Inflammatory macrophage treated with lipopolysaccharide for 1 hour (primary cell): ENCODE measurements at regions not wholly inside any gene's neighbourhood (a gene's known extent, or its start where the extent isn't known, plus 50 kb on each side); places are given as distances from the start of the nearest gene placed in this dataset.

Source experiments
- DNase-seq, 2 donors: peaks; one replicate each; pipeline ENCODE4 v3.0.0-alpha.2; 2020 to 2022

GRCh38 chr16:61313931-61314330, 722.3 kb downstream of the CDH8 start:
- DNase-seq, result no peak

GRCh38 chr16:61309386-61309785, 726.9 kb downstream of the CDH8 start:
- DNase-seq, result no peak

GRCh38 chr16:61306204-61306603, 730.0 kb downstream of the CDH8 start:
- DNase-seq, result no peak

- no peak for DNase-seq
Observed at GRCh38 chr16:61296814-61297213, 739.4 kb downstream of the CDH8 start.

- no peak for DNase-seq
Observed at GRCh38 chr16:61296305-61296704, 739.9 kb downstream of the CDH8 start.

- no peak for DNase-seq
Observed at GRCh38 chr16:61295311-61295710, 740.9 kb downstream of the CDH8 start.

GRCh38 chr16:61289141-61289540, 747.1 kb downstream of the CDH8 start:
- DNase-seq, result no peak

GRCh38 chr16:61277849-61278248, 758.4 kb downstream of the CDH8 start:
- no peak for DNase-seq

GRCh38 chr16:61274211-61274610, 762.0 kb downstream of the CDH8 start:
- DNase-seq, result no peak

- DNase-seq, result no peak
Observed at GRCh38 chr16:61270726-61271125, 765.5 kb downstream of the CDH8 start.

- DNase-seq, result no peak
Observed at GRCh38 chr16:61263400-61263799, 772.8 kb downstream of the CDH8 start.

GRCh38 chr16:61261315-61261714, 774.9 kb downstream of the CDH8 start:
- no peak for DNase-seq

- DNase-seq, result no peak
Observed at GRCh38 chr16:61246592-61246991, 789.6 kb downstream of the CDH8 start.

GRCh38 chr16:61243954-61244353, 792.3 kb downstream of the CDH8 start:
- no peak for DNase-seq

GRCh38 chr16:61237884-61238485, 798.3 kb downstream of the CDH8 start:
- no peak for DNase-seq

GRCh38 chr16:61233713-61234112, 802.5 kb downstream of the CDH8 start:
- no peak for DNase-seq

GRCh38 chr16:61228371-61228770, 807.9 kb downstream of the CDH8 start:
- DNase-seq, result no peak

- DNase-seq, result no peak
Observed at GRCh38 chr16:61215605-61216004, 820.6 kb downstream of the CDH8 start.

- DNase-seq, result no peak
Observed at GRCh38 chr16:61214780-61215179, 821.5 kb downstream of the CDH8 start.

GRCh38 chr16:61210076-61210475, 826.2 kb downstream of the CDH8 start:
- DNase-seq, result no peak

- no peak for DNase-seq
Observed at GRCh38 chr16:61195006-61195405, 841.2 kb downstream of the CDH8 start.

GRCh38 chr16:61194573-61194972, 841.7 kb downstream of the CDH8 start:
- DNase-seq, result no peak

- no peak for DNase-seq
Observed at GRCh38 chr16:61182391-61182790, 853.8 kb downstream of the CDH8 start.

- DNase-seq, result no peak
Observed at GRCh38 chr16:61181982-61182381, 854.3 kb downstream of the CDH8 start.

- no peak for DNase-seq
Observed at GRCh38 chr16:61179561-61179960, 856.7 kb downstream of the CDH8 start.

- DNase-seq, result no peak
Observed at GRCh38 chr16:61165797-61166196, 870.4 kb downstream of the CDH8 start.
